Neural cell (in vitro differentiated cells): ENCODE measurements at regions not wholly inside any gene's neighbourhood (a gene's known extent, or its start where the extent isn't known, plus 50 kb on each side); places are given as distances from the start of the nearest gene placed in this dataset.

Experiments
- CTCF ChIP-seq: fragments of 450-650 bp; IDR thresholded peaks from 2 replicates; pipeline ENCODE4 v1.5.1; 2014; ENCODE audit warnings: antibody characterized with exemption, mild to moderate bottlenecking, moderate library complexity; ENCODE audit not compliant: poor library complexity, severe bottlenecking
- EP300 ChIP-seq: fragments of 450-650 bp; conservative IDR thresholded peaks from 2 replicates; pipeline ENCODE4 v1.6.1; 2014; ENCODE audit warnings: antibody characterized with exemption, mild to moderate bottlenecking, moderate library complexity; ENCODE audit not compliant: poor library complexity, severe bottlenecking
- POLR2AphosphoS5 ChIP-seq: IDR thresholded peaks from 2 replicates; pipeline ENCODE4 v1.6.1; 2012
- RAD21 ChIP-seq: fragments of 450-650 bp; conservative IDR thresholded peaks from 2 replicates; pipeline ENCODE4 v1.6.1; 2014; ENCODE audit warnings: antibody characterized with exemption, mild to moderate bottlenecking, moderate library complexity
- TF ChIP-seq, protein P1 (sequence below): IDR thresholded peaks from 2 replicates; pipeline ENCODE4 v1.6.1; 2012; ENCODE audit warnings: borderline replicate concordance

DNA sequence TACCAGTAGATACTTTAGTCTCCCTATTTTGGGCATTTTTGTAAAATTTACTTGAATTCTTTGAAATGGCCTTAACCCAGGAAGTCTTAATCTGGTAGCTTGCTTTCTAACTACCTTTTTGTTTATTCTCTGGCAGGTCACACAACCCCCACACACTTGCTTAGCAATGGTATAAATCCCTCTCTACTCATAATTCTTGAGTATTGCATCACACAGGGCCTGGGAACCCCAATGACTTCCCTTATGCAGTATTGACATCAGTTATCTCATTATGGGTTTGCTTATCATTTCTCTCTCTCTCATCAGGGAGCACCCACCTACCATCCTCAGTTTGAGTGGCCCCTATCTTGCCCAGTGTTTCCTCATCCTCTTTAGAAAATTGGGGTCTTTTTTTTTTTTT is 207.1 kb downstream of the KCNS3 start:
- TF ChIP-seq CTCF = no peak
- no peak for TF ChIP-seq RAD21
- TF ChIP-seq, protein P1, sequence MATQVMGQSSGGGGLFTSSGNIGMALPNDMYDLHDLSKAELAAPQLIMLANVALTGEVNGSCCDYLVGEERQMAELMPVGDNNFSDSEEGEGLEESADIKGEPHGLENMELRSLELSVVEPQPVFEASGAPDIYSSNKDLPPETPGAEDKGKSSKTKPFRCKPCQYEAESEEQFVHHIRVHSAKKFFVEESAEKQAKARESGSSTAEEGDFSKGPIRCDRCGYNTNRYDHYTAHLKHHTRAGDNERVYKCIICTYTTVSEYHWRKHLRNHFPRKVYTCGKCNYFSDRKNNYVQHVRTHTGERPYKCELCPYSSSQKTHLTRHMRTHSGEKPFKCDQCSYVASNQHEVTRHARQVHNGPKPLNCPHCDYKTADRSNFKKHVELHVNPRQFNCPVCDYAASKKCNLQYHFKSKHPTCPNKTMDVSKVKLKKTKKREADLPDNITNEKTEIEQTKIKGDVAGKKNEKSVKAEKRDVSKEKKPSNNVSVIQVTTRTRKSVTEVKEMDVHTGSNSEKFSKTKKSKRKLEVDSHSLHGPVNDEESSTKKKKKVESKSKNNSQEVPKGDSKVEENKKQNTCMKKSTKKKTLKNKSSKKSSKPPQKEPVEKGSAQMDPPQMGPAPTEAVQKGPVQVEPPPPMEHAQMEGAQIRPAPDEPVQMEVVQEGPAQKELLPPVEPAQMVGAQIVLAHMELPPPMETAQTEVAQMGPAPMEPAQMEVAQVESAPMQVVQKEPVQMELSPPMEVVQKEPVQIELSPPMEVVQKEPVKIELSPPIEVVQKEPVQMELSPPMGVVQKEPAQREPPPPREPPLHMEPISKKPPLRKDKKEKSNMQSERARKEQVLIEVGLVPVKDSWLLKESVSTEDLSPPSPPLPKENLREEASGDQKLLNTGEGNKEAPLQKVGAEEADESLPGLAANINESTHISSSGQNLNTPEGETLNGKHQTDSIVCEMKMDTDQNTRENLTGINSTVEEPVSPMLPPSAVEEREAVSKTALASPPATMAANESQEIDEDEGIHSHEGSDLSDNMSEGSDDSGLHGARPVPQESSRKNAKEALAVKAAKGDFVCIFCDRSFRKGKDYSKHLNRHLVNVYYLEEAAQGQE = no peak
- TF ChIP-seq POLR2AphosphoS5 = no peak
- TF ChIP-seq EP300 = no peak
